Vagina (tissue), 2 donors: ENCODE measurements at regions not wholly inside any gene's neighbourhood (a gene's known extent, or its start where the extent isn't known, plus 50 kb on each side); places are given as distances from the start of the nearest gene placed in this dataset.

Source experiments
- CTCF ChIP-seq, 3 experiments: fragments of 450-650 bp in 2 of 3; fragments of 200-600 bp in 1 of 3; sonication (generic) in 1 of 3; IDR thresholded peaks; one replicate each; pipeline ENCODE4 v1.5.1; 2017 to 2019; ENCODE audit warnings: antibody characterized with exemption in 3 of 3, mild to moderate bottlenecking in 2 of 3, moderate library complexity in 2 of 3
- POLR2A ChIP-seq, 2 donors: fragments of 450-650 bp; IDR thresholded peaks; one replicate each; pipeline ENCODE4 v1.6.1; 2017; ENCODE audit warnings: antibody characterized with exemption in 2 of 2, mild to moderate bottlenecking in 2 of 2, moderate library complexity in 2 of 2
- POLR2AphosphoS5 ChIP-seq, 2 donors: sonication (generic); formaldehyde crosslinking; IDR thresholded peaks; one replicate each; pipeline ENCODE4 v1.9.0; 2017; ENCODE audit warnings: antibody characterized with exemption in 2 of 2, mild to moderate bottlenecking in 2 of 2, low read depth in 1 of 2; ENCODE audit not compliant: insufficient read depth in 1 of 2

GRCh38 chrX:110408949-110409588, 50.4 kb downstream of the RTL9 start:
- TF ChIP-seq CTCF (IDR thresholded peaks at IDR 0.05) (no peak), POLR2AphosphoS5 (IDR thresholded peaks at IDR 0.05; ENCODE audit: insufficient read depth in 1 of 2, low read depth in 1 of 2) (no peak), POLR2A (IDR thresholded peaks at IDR 0.05) (no peak)
